Glomerular endothelial cell (primary cell): ENCODE measurements at regions not wholly inside any gene's neighbourhood (a gene's known extent, or its start where the extent isn't known, plus 50 kb on each side); places are given as distances from the start of the nearest gene placed in this dataset.

ENCODE experiments used
- DNase-seq: peaks from one replicate; pipeline ENCODE4 v3.0.0-alpha.2; 2011; ENCODE audit warnings: low read depth, low spot score; ENCODE audit errors: extremely low read depth

GRCh38 chr4:31575504-31575903, 855.3 kb downstream of the PCDH7 start:
- no peak for DNase-seq

GRCh38 chr4:31580843-31581242, 860.7 kb downstream of the PCDH7 start:
- DNase-seq, result no peak

GRCh38 chr4:31585503-31585902, 865.3 kb downstream of the PCDH7 start:
- DNase-seq, result no peak

- DNase-seq, result no peak
These were observed 872.1 kb downstream of the PCDH7 start for GRCh38 chr4:31592293-31592692.

GRCh38 chr4:31595496-31595895, 875.3 kb downstream of the PCDH7 start:
- no peak for DNase-seq

GRCh38 chr4:31598639-31599038, 878.5 kb downstream of the PCDH7 start:
- no peak for DNase-seq

GRCh38 chr4:31601793-31602192, 881.6 kb downstream of the PCDH7 start:
- DNase-seq, result no peak

- no peak for DNase-seq
These were observed 893.9 kb downstream of the PCDH7 start for GRCh38 chr4:31613946-31614623.

- DNase-seq, result no peak
These were observed 897.5 kb downstream of the PCDH7 start for GRCh38 chr4:31617667-31618066.

- DNase-seq, result no peak
These were observed 900.3 kb downstream of the PCDH7 start for GRCh38 chr4:31620476-31620875.

GRCh38 chr4:31645236-31645635, 925.1 kb downstream of the PCDH7 start:
- DNase-seq, result no peak

GRCh38 chr4:31647786-31648185, 927.6 kb downstream of the PCDH7 start:
- no peak for DNase-seq

- no peak for DNase-seq
These were observed 929.7 kb downstream of the PCDH7 start for GRCh38 chr4:31649878-31650277.

GRCh38 chr4:31651541-31651940, 931.4 kb downstream of the PCDH7 start:
- DNase-seq, result no peak

- no peak for DNase-seq
These were observed 935.2 kb downstream of the PCDH7 start for GRCh38 chr4:31655328-31655727.

- DNase-seq, result no peak
These were observed 937.8 kb downstream of the PCDH7 start for GRCh38 chr4:31657859-31658570.

GRCh38 chr4:31660916-31661315, 940.7 kb downstream of the PCDH7 start:
- DNase-seq, result no peak

GRCh38 chr4:31662951-31663350, 942.8 kb downstream of the PCDH7 start:
- no peak for DNase-seq

GRCh38 chr4:31667686-31668085, 947.5 kb downstream of the PCDH7 start:
- DNase-seq, result no peak

- no peak for DNase-seq
These were observed 954.3 kb downstream of the PCDH7 start for GRCh38 chr4:31674313-31674947.

GRCh38 chr4:31678356-31678755, 958.2 kb downstream of the PCDH7 start:
- DNase-seq, result no peak

GRCh38 chr4:31682796-31683195, 962.6 kb downstream of the PCDH7 start:
- no peak for DNase-seq
